ENCODE measurements at regions not wholly inside any gene's neighbourhood (a gene's known extent, or its start where the extent isn't known, plus 50 kb on each side); places are given as distances from the start of the nearest gene placed in this dataset.
"Not testable (repeated sequence)": the region's sequence is repeated elsewhere in the genome, so short reads cannot be mapped to it uniquely, and the experiment has no call there.

- peak; percentile 87 for ATAC-seq
Observed at GRCh38 chr11:16605894-16606783, 132.3 kb upstream of the C11orf58 start.

GRCh38 chr11:16605389-16605893 is 133.0 kb upstream of the C11orf58 start:
- no peak for ATAC-seq

GRCh38 chr11:16604794-16605388 is 133.6 kb upstream of the C11orf58 start:
- no peak for ATAC-seq

GRCh38 chr11:16603890-16604793 is 134.3 kb upstream of the C11orf58 start:
- no peak for ATAC-seq

- ATAC-seq: no peak
Observed at GRCh38 chr11:16603245-16603644, 135.2 kb upstream of the C11orf58 start.

GRCh38 chr11:16598906-16599305 is 139.5 kb upstream of the C11orf58 start:
- ATAC-seq: no peak

- no peak for ATAC-seq
Observed at GRCh38 chr11:16598032-16598431, 140.4 kb upstream of the C11orf58 start.

GRCh38 chr11:16596231-16596630 is 142.2 kb upstream of the C11orf58 start:
- no peak for ATAC-seq

GRCh38 chr11:16591157-16591556 is 147.3 kb upstream of the C11orf58 start:
- no peak for ATAC-seq

- no peak for ATAC-seq
Observed at GRCh38 chr11:16587670-16588069, 150.8 kb upstream of the C11orf58 start.

GRCh38 chr11:16584569-16584968 is 153.9 kb upstream of the C11orf58 start:
- ATAC-seq: no peak

- not testable (repeated sequence) for ATAC-seq
Observed at GRCh38 chr11:16581078-16581477, 157.4 kb upstream of the C11orf58 start.

- no peak for ATAC-seq
Observed at GRCh38 chr11:16577490-16577889, 161.0 kb upstream of the C11orf58 start.

- ATAC-seq: not testable (repeated sequence)
Observed at GRCh38 chr11:16574889-16575288, 163.6 kb upstream of the C11orf58 start.

- no peak for ATAC-seq
Observed at GRCh38 chr11:16572945-16573344, 165.5 kb upstream of the C11orf58 start.

GRCh38 chr11:16561150-16561549 is 177.3 kb upstream of the C11orf58 start:
- ATAC-seq: no peak

GRCh38 chr11:16558494-16558893 is 180.0 kb upstream of the C11orf58 start:
- ATAC-seq: no peak

- ATAC-seq: no peak
Observed at GRCh38 chr11:16555956-16556355, 182.5 kb upstream of the C11orf58 start.

GRCh38 chr11:16554361-16554760 is 184.1 kb upstream of the C11orf58 start:
- ATAC-seq: no peak

- no peak for ATAC-seq
Observed at GRCh38 chr11:16547879-16548278, 190.6 kb upstream of the C11orf58 start.

- no peak for ATAC-seq
Observed at GRCh38 chr11:16543642-16544041, 187.3 kb upstream of the SOX6 start.

- no peak for ATAC-seq
Observed at GRCh38 chr11:16542353-16542752, 186.0 kb upstream of the SOX6 start.

- ATAC-seq: no peak
Observed at GRCh38 chr11:16536513-16536912, 180.2 kb upstream of the SOX6 start.
